PFSK-1 (cell line): ENCODE measurements at regions not wholly inside any gene's neighbourhood (a gene's known extent, or its start where the extent isn't known, plus 50 kb on each side); places are given as distances from the start of the nearest gene placed in this dataset.

ENCODE experiments used
- FOXP2 ChIP-seq: optimal IDR thresholded peaks from 2 replicates; pipeline ENCODE3; 2011; ENCODE audit warnings: borderline replicate concordance, control low read depth, inconsistent platforms; ENCODE audit not compliant: insufficient read depth; ENCODE audit errors: extremely low read length, extremely low read depth
- POLR2AphosphoS5 ChIP-seq: IDR thresholded peaks from 2 replicates; pipeline ENCODE4 v1.6.1; 2012; ENCODE audit warnings: low read depth, mild to moderate bottlenecking, control low read depth, low read length, moderate library complexity
- SIN3A ChIP-seq: IDR thresholded peaks from 2 replicates; pipeline ENCODE4 v1.6.1; 2012; ENCODE audit warnings: mild to moderate bottlenecking, low read length, moderate library complexity, borderline replicate concordance; ENCODE audit not compliant: insufficient read depth
- TAF1 ChIP-seq: IDR thresholded peaks from 2 replicates; pipeline ENCODE4 v1.6.1; 2012; ENCODE audit warnings: low read length, control low read depth, borderline replicate concordance; ENCODE audit not compliant: insufficient read depth
- TF ChIP-seq, protein P1 (sequence below), 2 experiments: IDR thresholded peaks; 2 replicates each; pipeline versions ENCODE4 v1.6.1 to v1.8.0; 2011 to 2012; ENCODE audit warnings: low read depth in 2 of 2, low read length in 2 of 2, control low read depth in 1 of 2, inconsistent platforms in 1 of 2, mild to moderate bottlenecking in 1 of 2, moderate library complexity in 1 of 2; ENCODE audit not compliant: insufficient read depth in 1 of 2

DNA sequence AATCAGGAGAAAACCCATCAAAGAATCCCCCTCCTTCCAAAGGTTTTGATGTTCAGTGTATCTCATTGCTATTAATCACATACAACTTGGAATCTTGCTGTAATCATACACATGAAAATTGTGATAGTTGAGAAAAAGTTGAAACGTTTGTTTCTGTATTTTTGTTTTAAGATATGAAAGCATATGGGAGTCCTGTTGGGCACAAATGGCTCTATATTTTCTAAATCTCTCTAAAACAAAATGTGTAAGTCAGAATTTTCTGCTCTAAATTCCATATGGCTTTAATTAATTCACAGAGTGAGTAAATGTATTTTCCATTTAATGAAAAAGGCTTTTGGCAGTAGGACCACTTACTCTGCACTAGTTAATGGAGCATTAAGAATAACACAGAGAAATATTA lies 140.2 kb downstream of the MOSPD2 start:
- TF ChIP-seq, protein P1, sequence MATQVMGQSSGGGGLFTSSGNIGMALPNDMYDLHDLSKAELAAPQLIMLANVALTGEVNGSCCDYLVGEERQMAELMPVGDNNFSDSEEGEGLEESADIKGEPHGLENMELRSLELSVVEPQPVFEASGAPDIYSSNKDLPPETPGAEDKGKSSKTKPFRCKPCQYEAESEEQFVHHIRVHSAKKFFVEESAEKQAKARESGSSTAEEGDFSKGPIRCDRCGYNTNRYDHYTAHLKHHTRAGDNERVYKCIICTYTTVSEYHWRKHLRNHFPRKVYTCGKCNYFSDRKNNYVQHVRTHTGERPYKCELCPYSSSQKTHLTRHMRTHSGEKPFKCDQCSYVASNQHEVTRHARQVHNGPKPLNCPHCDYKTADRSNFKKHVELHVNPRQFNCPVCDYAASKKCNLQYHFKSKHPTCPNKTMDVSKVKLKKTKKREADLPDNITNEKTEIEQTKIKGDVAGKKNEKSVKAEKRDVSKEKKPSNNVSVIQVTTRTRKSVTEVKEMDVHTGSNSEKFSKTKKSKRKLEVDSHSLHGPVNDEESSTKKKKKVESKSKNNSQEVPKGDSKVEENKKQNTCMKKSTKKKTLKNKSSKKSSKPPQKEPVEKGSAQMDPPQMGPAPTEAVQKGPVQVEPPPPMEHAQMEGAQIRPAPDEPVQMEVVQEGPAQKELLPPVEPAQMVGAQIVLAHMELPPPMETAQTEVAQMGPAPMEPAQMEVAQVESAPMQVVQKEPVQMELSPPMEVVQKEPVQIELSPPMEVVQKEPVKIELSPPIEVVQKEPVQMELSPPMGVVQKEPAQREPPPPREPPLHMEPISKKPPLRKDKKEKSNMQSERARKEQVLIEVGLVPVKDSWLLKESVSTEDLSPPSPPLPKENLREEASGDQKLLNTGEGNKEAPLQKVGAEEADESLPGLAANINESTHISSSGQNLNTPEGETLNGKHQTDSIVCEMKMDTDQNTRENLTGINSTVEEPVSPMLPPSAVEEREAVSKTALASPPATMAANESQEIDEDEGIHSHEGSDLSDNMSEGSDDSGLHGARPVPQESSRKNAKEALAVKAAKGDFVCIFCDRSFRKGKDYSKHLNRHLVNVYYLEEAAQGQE (IDR thresholded peaks at IDR 0.05; ENCODE audit: insufficient read depth in 1 of 2, low read depth in 2 of 2, low read length in 2 of 2), result no peak
- TF ChIP-seq FOXP2, result no peak
- no peak for TF ChIP-seq TAF1
- no peak for TF ChIP-seq POLR2AphosphoS5
- TF ChIP-seq SIN3A, result no peak

DNA sequence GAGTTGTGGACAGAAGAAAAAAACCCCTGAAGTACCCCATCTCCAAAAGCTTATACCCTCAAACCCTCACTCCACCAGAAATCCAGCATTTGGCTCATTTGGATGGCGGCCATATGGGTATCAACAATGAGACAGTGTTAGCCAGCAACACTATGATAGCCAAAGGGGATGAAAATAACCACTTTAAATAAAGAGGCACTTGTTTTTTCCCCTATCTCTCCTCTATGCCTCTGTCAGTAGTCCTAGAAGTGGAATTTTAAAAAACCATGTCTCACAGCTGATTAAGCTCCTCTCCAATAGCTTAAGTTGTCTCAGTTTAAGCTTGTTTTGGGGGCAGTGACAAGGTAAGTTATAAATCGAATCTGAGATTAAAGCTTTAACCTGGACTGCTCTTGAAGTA lies 124.0 kb downstream of the MOSPD2 start:
- TF ChIP-seq POLR2AphosphoS5 (no peak), TAF1 (no peak), SIN3A (no peak)
- TF ChIP-seq, protein P1 (IDR thresholded peaks at IDR 0.05; ENCODE audit: insufficient read depth in 1 of 2, low read depth in 2 of 2, low read length in 2 of 2), result no peak
